ENCODE measurements at regions not wholly inside any gene's neighbourhood (a gene's known extent, or its start where the extent isn't known, plus 50 kb on each side); places are given as distances from the start of the nearest gene placed in this dataset.

DNA sequence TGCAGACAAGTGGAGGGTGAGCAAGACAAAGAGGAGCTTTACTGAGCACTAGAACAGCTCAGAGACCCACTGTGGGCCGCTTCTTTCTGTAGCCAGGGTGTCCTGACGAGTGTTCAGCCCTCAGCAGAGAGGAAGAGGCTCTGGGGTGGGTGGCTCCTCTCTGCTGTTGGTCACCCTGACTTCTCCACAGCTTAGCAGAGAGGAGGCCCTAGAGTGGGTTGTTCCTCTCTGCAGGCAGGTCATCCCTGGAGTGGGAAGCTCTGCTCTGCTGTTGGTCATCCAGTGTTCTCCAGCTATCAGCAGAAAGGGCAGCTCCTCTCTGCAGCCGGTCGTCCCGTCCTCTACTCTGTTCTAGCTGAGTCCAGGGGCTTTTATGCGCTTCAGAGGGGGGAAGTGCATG, 286.5 kb downstream of the ICOS start:
- CTCF ChIA-PET = no interaction called here
- Mint-ChIP-seq H3K4me1 (ENCODE audit: low read depth, unreplicated experiment) (no peaks in the 10 kb centered on the region), H3K4me3 (ENCODE audit: low read depth, unreplicated experiment) (no peak overlapping the region), H3K27ac (ENCODE audit: unreplicated experiment) (no peak overlapping the region), H3K9me3 (ENCODE audit: low read depth, unreplicated experiment) (no peaks in the 10 kb centered on the region), H3K27me3 (ENCODE audit: unreplicated experiment) (peaks cover 42% of the 10 kb centered on the region), H3K36me3 (ENCODE audit: insufficient read depth, unreplicated experiment) (no peaks in the 10 kb centered on the region)
- no peak for DNase-seq
- intact Hi-C loops (cut with micrococcal nuclease; ENCODE audit: unreplicated experiment) = no loop called here
- no TSS peak for BruUV-seq (replicated peaks)
- TF ChIP-seq, protein P1, sequence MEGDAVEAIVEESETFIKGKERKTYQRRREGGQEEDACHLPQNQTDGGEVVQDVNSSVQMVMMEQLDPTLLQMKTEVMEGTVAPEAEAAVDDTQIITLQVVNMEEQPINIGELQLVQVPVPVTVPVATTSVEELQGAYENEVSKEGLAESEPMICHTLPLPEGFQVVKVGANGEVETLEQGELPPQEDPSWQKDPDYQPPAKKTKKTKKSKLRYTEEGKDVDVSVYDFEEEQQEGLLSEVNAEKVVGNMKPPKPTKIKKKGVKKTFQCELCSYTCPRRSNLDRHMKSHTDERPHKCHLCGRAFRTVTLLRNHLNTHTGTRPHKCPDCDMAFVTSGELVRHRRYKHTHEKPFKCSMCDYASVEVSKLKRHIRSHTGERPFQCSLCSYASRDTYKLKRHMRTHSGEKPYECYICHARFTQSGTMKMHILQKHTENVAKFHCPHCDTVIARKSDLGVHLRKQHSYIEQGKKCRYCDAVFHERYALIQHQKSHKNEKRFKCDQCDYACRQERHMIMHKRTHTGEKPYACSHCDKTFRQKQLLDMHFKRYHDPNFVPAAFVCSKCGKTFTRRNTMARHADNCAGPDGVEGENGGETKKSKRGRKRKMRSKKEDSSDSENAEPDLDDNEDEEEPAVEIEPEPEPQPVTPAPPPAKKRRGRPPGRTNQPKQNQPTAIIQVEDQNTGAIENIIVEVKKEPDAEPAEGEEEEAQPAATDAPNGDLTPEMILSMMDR (IDR thresholded peaks at IDR 0.05; ENCODE audit: unreplicated experiment) = no peak

DNA sequence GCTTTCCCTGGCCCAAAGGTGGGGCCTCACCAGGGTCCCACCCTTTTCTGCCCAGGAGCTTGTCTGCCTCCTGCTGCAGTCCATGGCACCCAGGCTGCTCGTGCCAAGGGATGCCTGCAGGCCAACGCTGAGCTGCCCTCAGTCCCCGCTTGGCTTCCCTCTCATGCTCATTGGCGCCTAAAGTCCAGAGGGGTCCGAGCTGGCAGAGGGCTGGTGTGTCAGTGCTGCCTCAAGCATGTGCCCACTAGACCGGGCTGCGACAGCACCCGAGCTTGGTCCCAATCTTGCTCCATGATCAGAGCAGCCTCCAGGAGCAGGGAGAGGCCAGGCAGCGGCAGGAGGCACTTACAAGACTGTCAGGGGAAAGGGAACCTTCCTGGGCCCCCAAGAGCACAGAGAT, 287.0 kb downstream of the ICOS start:
- TF ChIP-seq, protein P1 (IDR thresholded peaks at IDR 0.05; ENCODE audit: unreplicated experiment) = no peak
- intact Hi-C loops (cut with micrococcal nuclease; ENCODE audit: unreplicated experiment) = no loop called here
- H3K27ac Mint-ChIP-seq (ENCODE audit: unreplicated experiment) = no peak overlapping the region
- H3K4me3 Mint-ChIP-seq (ENCODE audit: low read depth, unreplicated experiment) = no peak overlapping the region
- CTCF ChIA-PET = no interaction called here
- H3K9me3 Mint-ChIP-seq (ENCODE audit: low read depth, unreplicated experiment) = no peaks in the 10 kb centered on the region
- peaks cover 47% of the 10 kb centered on the region for H3K27me3 Mint-ChIP-seq (ENCODE audit: unreplicated experiment)
- no peaks in the 10 kb centered on the region for H3K36me3 Mint-ChIP-seq (ENCODE audit: insufficient read depth, unreplicated experiment)
- no TSS peak for BruUV-seq (replicated peaks)
- no peak for DNase-seq
- H3K4me1 Mint-ChIP-seq (ENCODE audit: low read depth, unreplicated experiment) = no peaks in the 10 kb centered on the region

DNA sequence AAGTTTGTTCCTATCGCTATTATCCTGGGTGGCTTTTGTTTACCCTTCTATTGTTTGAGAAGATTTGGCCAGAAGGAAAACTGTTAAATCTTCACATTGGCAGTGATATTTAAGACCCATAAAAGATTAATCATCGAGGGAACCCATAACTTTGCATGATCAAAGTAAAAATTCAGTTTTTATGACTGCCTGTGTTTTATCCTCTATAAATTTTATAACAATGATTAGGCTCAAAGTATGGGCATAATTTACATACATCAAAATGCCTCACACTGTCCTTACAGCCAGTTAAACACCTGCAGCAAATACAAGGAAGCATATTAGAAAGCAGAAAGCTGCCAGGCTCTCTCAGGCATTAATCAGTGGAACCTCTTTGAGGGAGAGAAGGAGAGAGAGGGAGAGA, 289.1 kb downstream of the ICOS start:
- no peak for DNase-seq
- Mint-ChIP-seq H3K4me1 (ENCODE audit: low read depth, unreplicated experiment) (no peaks in the 10 kb centered on the region), H3K4me3 (ENCODE audit: low read depth, unreplicated experiment) (no peak overlapping the region), H3K9me3 (ENCODE audit: low read depth, unreplicated experiment) (no peaks in the 10 kb centered on the region), H3K36me3 (ENCODE audit: insufficient read depth, unreplicated experiment) (no peaks in the 10 kb centered on the region), H3K27ac (ENCODE audit: unreplicated experiment) (no peak overlapping the region), H3K27me3 (ENCODE audit: unreplicated experiment) (peaks cover 67% of the 10 kb centered on the region)
- TF ChIP-seq, protein P1 (IDR thresholded peaks at IDR 0.05; ENCODE audit: unreplicated experiment) = no peak
- no TSS peak for BruUV-seq (replicated peaks)
- CTCF ChIA-PET = no interaction called here
- intact Hi-C loops (cut with micrococcal nuclease; ENCODE audit: unreplicated experiment) = no loop called here

DNA sequence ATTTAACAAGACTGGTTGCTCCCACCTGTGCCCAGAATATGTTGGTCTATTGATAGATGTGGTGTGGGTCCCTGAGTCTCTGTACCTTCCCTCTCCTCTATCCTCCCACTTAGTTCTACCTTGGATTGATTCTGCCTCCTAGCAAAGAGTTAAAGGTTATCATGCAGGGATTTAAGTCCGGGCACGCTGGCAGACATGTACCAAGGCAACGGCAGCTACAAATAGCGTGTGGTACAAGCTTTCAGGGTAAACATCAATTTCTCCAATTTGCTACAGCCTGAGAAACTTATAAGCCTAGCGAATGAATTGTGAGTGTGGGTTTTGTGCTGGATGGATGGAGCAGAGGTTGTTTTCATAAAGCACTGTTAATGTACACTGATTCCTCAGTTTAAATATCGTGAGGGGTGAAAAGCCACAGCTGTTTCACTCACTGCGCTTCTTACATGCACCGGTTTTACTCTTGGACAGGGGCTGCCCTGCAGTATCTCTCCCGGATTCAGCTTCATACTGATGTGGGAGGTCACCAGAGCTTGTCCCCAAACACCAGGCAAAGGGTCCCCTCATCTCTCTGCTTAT, 289.8 kb downstream of the ICOS start:
- Mint-ChIP-seq H3K36me3 (ENCODE audit: insufficient read depth, unreplicated experiment) (no peaks in the 10 kb centered on the region), H3K27ac (ENCODE audit: unreplicated experiment) (no peak overlapping the region), H3K4me3 (ENCODE audit: low read depth, unreplicated experiment) (no peak overlapping the region), H3K4me1 (ENCODE audit: low read depth, unreplicated experiment) (no peaks in the 10 kb centered on the region), H3K9me3 (ENCODE audit: low read depth, unreplicated experiment) (no peaks in the 10 kb centered on the region), H3K27me3 (ENCODE audit: unreplicated experiment) (peaks cover 70% of the 10 kb centered on the region)
- DNase-seq = no peak
- TF ChIP-seq, protein P1 (IDR thresholded peaks at IDR 0.05; ENCODE audit: unreplicated experiment) = no peak
- CTCF ChIA-PET = no interaction called here
- intact Hi-C loops (cut with micrococcal nuclease; ENCODE audit: unreplicated experiment) = no loop called here
- BruUV-seq (replicated peaks) = no TSS peak
